Body of pancreas (tissue), 4 donors: ENCODE measurements at regions not wholly inside any gene's neighbourhood (a gene's known extent, or its start where the extent isn't known, plus 50 kb on each side); places are given as distances from the start of the nearest gene placed in this dataset.

Experiments used
- ATAC-seq: fragments of 150-250 bp; one replicate; pipeline ENCODE4 v1.9.1; 2016
- DNase-seq, 4 donors: peaks; one replicate each; pipeline ENCODE4 v3.0.0-alpha.2; 2019
- H3K27ac ChIP-seq, 4 donors: fragments of 200-600 bp; sonication (generic); 1 replicate in 3 of 4; 2 replicates in 1 of 4; pipeline versions ENCODE4 v1.5.1 to v1.6.1; 2016 to 2019; ENCODE audit warnings: mild to moderate bottlenecking in 1 of 4, mixed read lengths in 1 of 4, moderate library complexity in 1 of 4
- H3K27me3 ChIP-seq, 2 donors: fragments of 200-600 bp; sonication (generic); one replicate each; pipeline ENCODE4 v1.6.0; 2016; ENCODE audit warnings: mild to moderate bottlenecking in 1 of 2
- H3K36me3 ChIP-seq, 2 donors: fragments of 200-600 bp; sonication (generic); replicated peaks in 1 of 2; 2 replicates each; pipeline ENCODE4 v1.5.1; 2016; ENCODE audit warnings: low read depth in 2 of 2; ENCODE audit not compliant: insufficient read depth in 1 of 2
- H3K4me1 ChIP-seq: fragments of 200-600 bp; sonication (generic); one replicate; pipeline ENCODE4 v1.6.0; 2016
- H3K4me3 ChIP-seq, 2 donors: fragments of 200-600 bp; sonication (generic); 1 replicate in 1 of 2; 2 replicates in 1 of 2; pipeline ENCODE4 v1.5.1; 2016 to 2019
- H3K9me3 ChIP-seq, 3 donors: fragments of 200-600 bp; sonication (generic); 1 replicate in 2 of 3; 2 replicates in 1 of 3; pipeline ENCODE4 v1.5.1; 2016
- CTCF ChIP-seq, 7 experiments: fragments of 450-650 bp in 4 of 7; fragments of 200-600 bp in 3 of 7; sonication (generic) in 3 of 7; IDR thresholded peaks; one replicate each; pipeline ENCODE4 v1.5.1; 2016 to 2019; ENCODE audit warnings: antibody characterized with exemption in 7 of 7
- POLR2A ChIP-seq, 3 donors: fragments of 450-650 bp; IDR thresholded peaks; one replicate each; pipeline ENCODE4 v1.6.1; 2016; ENCODE audit warnings: antibody characterized with exemption in 3 of 3, mild to moderate bottlenecking in 2 of 3
- WGBS, 2 donors: methylation state at CpG; one replicate each; pipeline ENCODE4 v1.1.5; 2017; 5-methylcytosine and 5-hydroxymethylcytosine counted together
- intact Hi-C: fragments of 100-400 bp; cut with DNase I; formaldehyde crosslinking; loops from one replicate; pipeline ENCODE4 v1.15.1; 2023

- no peaks in the 10 kb centered on the region for H3K36me3 ChIP-seq
- TF ChIP-seq POLR2A (IDR thresholded peaks at IDR 0.05) = no peak
- TF ChIP-seq CTCF (IDR thresholded peaks at IDR 0.05) = no peak
- 94 to 95% methylated on average over 1 of the region's 1 CpG for WGBS, 2 donors
- no peaks in the 10 kb centered on the region for H3K27me3 ChIP-seq
- no peak for ATAC-seq
- H3K4me3 ChIP-seq = no peak overlapping the region
- H3K4me1 ChIP-seq = no peaks in the 10 kb centered on the region
- intact Hi-C loops = no loop called here
- no peak for DNase-seq
- H3K9me3 ChIP-seq = no peaks in the 10 kb centered on the region
- no peak overlapping the region for H3K27ac ChIP-seq
These were observed 141.9 kb downstream of the CEMIP2 start for GRCh38 chr9:71626395-71626794.

- TF ChIP-seq CTCF (IDR thresholded peaks at IDR 0.05) (no peak), POLR2A (IDR thresholded peaks at IDR 0.05) (no peak)
- ATAC-seq (no peak), DNase-seq (no peak)
- Histone ChIP-seq H3K4me3 (no peak overlapping the region), H3K9me3 (no peaks in the 10 kb centered on the region), H3K27me3 (no peaks in the 10 kb centered on the region), H3K36me3 (no peaks in the 10 kb centered on the region), H3K4me1 (no peaks in the 10 kb centered on the region), H3K27ac (no peak overlapping the region)
- intact Hi-C loops = no loop called here
- 77 to 88% methylated on average over 3 of the region's 3 CpGs for WGBS, 2 donors
These were observed 143.6 kb downstream of the CEMIP2 start for GRCh38 chr9:71624728-71625127.

GRCh38 chr9:71620746-71621145, 147.6 kb downstream of the CEMIP2 start:
- TF ChIP-seq CTCF (IDR thresholded peaks at IDR 0.05) (no peak), POLR2A (IDR thresholded peaks at IDR 0.05) (no peak)
- Histone ChIP-seq H3K27me3 (no peaks in the 10 kb centered on the region), H3K36me3 (no peaks in the 10 kb centered on the region), H3K4me3 (no peak overlapping the region), H3K27ac (no peak overlapping the region), H3K9me3 (no peaks in the 10 kb centered on the region), H3K4me1 (no peaks in the 10 kb centered on the region)
- no peak for DNase-seq
- WGBS, 2 donors = 53 to 72% methylated on average over 1 of the region's 1 CpG
- no peak for ATAC-seq
- intact Hi-C loops = no loop called here

GRCh38 chr9:71620331-71620730, 148.0 kb downstream of the CEMIP2 start:
- ATAC-seq (no peak), DNase-seq (no peak)
- no peak overlapping the region for H3K27ac ChIP-seq
- no peaks in the 10 kb centered on the region for H3K9me3 ChIP-seq
- H3K4me3 ChIP-seq = no peak overlapping the region
- WGBS, 2 donors = 75 to 77% methylated on average over 2 of the region's 2 CpGs
- H3K27me3 ChIP-seq = no peaks in the 10 kb centered on the region
- intact Hi-C loops = no loop called here
- TF ChIP-seq POLR2A (IDR thresholded peaks at IDR 0.05) = no peak
- TF ChIP-seq CTCF (IDR thresholded peaks at IDR 0.05) = no peak
- H3K4me1 ChIP-seq = no peaks in the 10 kb centered on the region
- H3K36me3 ChIP-seq = no peaks in the 10 kb centered on the region

- no peak for ATAC-seq
- TF ChIP-seq POLR2A (IDR thresholded peaks at IDR 0.05) (no peak), CTCF (IDR thresholded peaks at IDR 0.05) (no peak)
- intact Hi-C loops = no loop called here
- WGBS, 2 donors = 64 to 68% methylated on average over 2 of the region's 2 CpGs
- Histone ChIP-seq H3K4me1 (no peaks in the 10 kb centered on the region), H3K9me3 (no peaks in the 10 kb centered on the region), H3K36me3 (no peaks in the 10 kb centered on the region), H3K27ac (no peak overlapping the region), H3K27me3 (no peaks in the 10 kb centered on the region), H3K4me3 (no peak overlapping the region)
- no peak for DNase-seq
These were observed 148.4 kb downstream of the CEMIP2 start for GRCh38 chr9:71619926-71620325.
